Liver (tissue), 3 donors: ENCODE measurements at regions not wholly inside any gene's neighbourhood (a gene's known extent, or its start where the extent isn't known, plus 50 kb on each side); places are given as distances from the start of the nearest gene placed in this dataset.

Experiments used
- EGR1 ChIP-seq, 2 donors: IDR thresholded peaks; 2 replicates each; pipeline ENCODE4 v1.6.1; 2016 to 2018; ENCODE audit warnings: antibody characterized with exemption in 2 of 2, low read depth in 2 of 2
- GABPA ChIP-seq, 2 donors: IDR thresholded peaks in 1 of 2; conservative IDR thresholded peaks in 1 of 2; 2 replicates each; pipeline ENCODE4 v1.6.1; 2016; ENCODE audit warnings: antibody characterized with exemption in 2 of 2, mild to moderate bottlenecking in 1 of 2, moderate library complexity in 1 of 2
- TAF1 ChIP-seq: conservative IDR thresholded peaks from 2 replicates; pipeline ENCODE4 v1.6.1; 2016; ENCODE audit warnings: antibody characterized with exemption, mild to moderate bottlenecking
- TF ChIP-seq, protein P1 (sequence below): fragments of 150-350 bp; IDR thresholded peaks from 2 replicates; pipeline ENCODE4 v1.5.1; 2017; ENCODE audit warnings: improper control_type of control experiment, low read depth, low read length; ENCODE audit not compliant: missing input control
- TF ChIP-seq, protein P2 (sequence below): IDR thresholded peaks from 2 replicates; pipeline ENCODE4 v1.6.1; 2016; ENCODE audit warnings: antibody characterized with exemption, mild to moderate bottlenecking
- donor health status: healthy.
- donor health status: healthy.

DNA sequence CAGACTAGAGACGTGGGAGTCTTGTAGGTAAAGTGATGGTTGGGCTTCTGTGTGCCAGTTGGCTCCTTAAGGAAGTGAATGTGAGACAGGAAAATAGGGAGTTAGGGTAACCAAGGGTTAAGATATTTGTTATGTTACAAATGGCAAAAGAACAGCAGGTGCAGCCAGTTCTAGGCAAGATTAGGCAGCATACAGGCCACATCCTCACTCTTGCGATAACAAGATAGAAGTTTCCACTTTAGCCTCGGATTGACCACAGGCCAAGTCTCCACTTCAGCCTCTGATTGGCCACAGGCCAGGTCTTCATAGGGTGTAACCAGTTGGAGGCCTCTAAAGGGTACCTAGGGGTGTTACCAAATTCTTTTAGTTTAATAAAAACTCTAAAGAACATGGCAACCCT lies 54.6 kb upstream of the ABCA1 start:
- TF ChIP-seq TAF1: no peak
- TF ChIP-seq, protein P1, sequence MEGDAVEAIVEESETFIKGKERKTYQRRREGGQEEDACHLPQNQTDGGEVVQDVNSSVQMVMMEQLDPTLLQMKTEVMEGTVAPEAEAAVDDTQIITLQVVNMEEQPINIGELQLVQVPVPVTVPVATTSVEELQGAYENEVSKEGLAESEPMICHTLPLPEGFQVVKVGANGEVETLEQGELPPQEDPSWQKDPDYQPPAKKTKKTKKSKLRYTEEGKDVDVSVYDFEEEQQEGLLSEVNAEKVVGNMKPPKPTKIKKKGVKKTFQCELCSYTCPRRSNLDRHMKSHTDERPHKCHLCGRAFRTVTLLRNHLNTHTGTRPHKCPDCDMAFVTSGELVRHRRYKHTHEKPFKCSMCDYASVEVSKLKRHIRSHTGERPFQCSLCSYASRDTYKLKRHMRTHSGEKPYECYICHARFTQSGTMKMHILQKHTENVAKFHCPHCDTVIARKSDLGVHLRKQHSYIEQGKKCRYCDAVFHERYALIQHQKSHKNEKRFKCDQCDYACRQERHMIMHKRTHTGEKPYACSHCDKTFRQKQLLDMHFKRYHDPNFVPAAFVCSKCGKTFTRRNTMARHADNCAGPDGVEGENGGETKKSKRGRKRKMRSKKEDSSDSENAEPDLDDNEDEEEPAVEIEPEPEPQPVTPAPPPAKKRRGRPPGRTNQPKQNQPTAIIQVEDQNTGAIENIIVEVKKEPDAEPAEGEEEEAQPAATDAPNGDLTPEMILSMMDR: no peak
- TF ChIP-seq, protein P2, sequence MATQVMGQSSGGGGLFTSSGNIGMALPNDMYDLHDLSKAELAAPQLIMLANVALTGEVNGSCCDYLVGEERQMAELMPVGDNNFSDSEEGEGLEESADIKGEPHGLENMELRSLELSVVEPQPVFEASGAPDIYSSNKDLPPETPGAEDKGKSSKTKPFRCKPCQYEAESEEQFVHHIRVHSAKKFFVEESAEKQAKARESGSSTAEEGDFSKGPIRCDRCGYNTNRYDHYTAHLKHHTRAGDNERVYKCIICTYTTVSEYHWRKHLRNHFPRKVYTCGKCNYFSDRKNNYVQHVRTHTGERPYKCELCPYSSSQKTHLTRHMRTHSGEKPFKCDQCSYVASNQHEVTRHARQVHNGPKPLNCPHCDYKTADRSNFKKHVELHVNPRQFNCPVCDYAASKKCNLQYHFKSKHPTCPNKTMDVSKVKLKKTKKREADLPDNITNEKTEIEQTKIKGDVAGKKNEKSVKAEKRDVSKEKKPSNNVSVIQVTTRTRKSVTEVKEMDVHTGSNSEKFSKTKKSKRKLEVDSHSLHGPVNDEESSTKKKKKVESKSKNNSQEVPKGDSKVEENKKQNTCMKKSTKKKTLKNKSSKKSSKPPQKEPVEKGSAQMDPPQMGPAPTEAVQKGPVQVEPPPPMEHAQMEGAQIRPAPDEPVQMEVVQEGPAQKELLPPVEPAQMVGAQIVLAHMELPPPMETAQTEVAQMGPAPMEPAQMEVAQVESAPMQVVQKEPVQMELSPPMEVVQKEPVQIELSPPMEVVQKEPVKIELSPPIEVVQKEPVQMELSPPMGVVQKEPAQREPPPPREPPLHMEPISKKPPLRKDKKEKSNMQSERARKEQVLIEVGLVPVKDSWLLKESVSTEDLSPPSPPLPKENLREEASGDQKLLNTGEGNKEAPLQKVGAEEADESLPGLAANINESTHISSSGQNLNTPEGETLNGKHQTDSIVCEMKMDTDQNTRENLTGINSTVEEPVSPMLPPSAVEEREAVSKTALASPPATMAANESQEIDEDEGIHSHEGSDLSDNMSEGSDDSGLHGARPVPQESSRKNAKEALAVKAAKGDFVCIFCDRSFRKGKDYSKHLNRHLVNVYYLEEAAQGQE: no peak
- no peak for TF ChIP-seq EGR1 (IDR thresholded peaks at IDR 0.05; ENCODE audit: low read depth in 2 of 2)
- no peak for TF ChIP-seq GABPA (IDR thresholded peaks at IDR 0.05 in 1 of 2, conservative IDR thresholded peaks at IDR 0.05 in 1 of 2)
